ENCODE measurements at regions not wholly inside any gene's neighbourhood (a gene's known extent, or its start where the extent isn't known, plus 50 kb on each side); places are given as distances from the start of the nearest gene placed in this dataset.

GRCh38 chr3:124552224-124552623 lies 178.0 kb upstream of the UMPS start:
- Histone ChIP-seq H3K9me3 (no peaks in the 10 kb centered on the region), H3K4me3 (no peak overlapping the region), H3K27me3 (no peaks in the 10 kb centered on the region), H3K27ac (no peak overlapping the region), H3K36me3 (no peaks in the 10 kb centered on the region), H3K4me1 (peaks cover 0 to 10% of the 10 kb centered on the region in 2 donors)
- DNase-seq (ENCODE audit: low spot score), result no peak
- TF ChIP-seq CTCF (IDR thresholded peaks at IDR 0.05), result no peak

- Histone ChIP-seq H3K27ac (no peak overlapping the region), H3K9me3 (no peaks in the 10 kb centered on the region), H3K4me1 (peaks cover 0 to 19% of the 10 kb centered on the region in 2 donors), H3K4me3 (no peak overlapping the region), H3K27me3 (no peaks in the 10 kb centered on the region), H3K36me3 (no peaks in the 10 kb centered on the region)
- no peak for DNase-seq (ENCODE audit: low spot score)
- no peak for TF ChIP-seq CTCF (IDR thresholded peaks at IDR 0.05)
Observed at GRCh38 chr3:124553178-124553577, 177.1 kb upstream of the UMPS start.

GRCh38 chr3:124556636-124557035 lies 173.6 kb upstream of the UMPS start:
- H3K36me3 ChIP-seq, result no peaks in the 10 kb centered on the region
- H3K4me1 ChIP-seq, result peaks cover 0 to 35% of the 10 kb centered on the region in 2 donors
- no peak overlapping the region for H3K27ac ChIP-seq
- TF ChIP-seq CTCF (IDR thresholded peaks at IDR 0.05), result no peak
- H3K4me3 ChIP-seq, result no peak overlapping the region
- no peaks in the 10 kb centered on the region for H3K27me3 ChIP-seq
- H3K9me3 ChIP-seq, result no peaks in the 10 kb centered on the region
- DNase-seq (ENCODE audit: low spot score), result no peak

GRCh38 chr3:124557433-124558232 lies 172.6 kb upstream of the UMPS start:
- Histone ChIP-seq H3K9me3 (no peaks in the 10 kb centered on the region), H3K4me3 (no peak overlapping the region), H3K4me1 (peaks cover 0 to 35% of the 10 kb centered on the region in 2 donors), H3K27ac (no peak overlapping the region), H3K27me3 (no peaks in the 10 kb centered on the region), H3K36me3 (no peaks in the 10 kb centered on the region)
- DNase-seq (ENCODE audit: low spot score), result no peak
- no peak for TF ChIP-seq CTCF (IDR thresholded peaks at IDR 0.05)

- H3K9me3 ChIP-seq, result no peaks in the 10 kb centered on the region
- peaks cover 0 to 35% of the 10 kb centered on the region in 2 donors for H3K4me1 ChIP-seq
- peak; percentile 76 for DNase-seq (ENCODE audit: low spot score)
- no peaks in the 10 kb centered on the region for H3K36me3 ChIP-seq
- H3K27ac ChIP-seq, result peak overlapping the region; percentile 22 to 34
- H3K4me3 ChIP-seq, result no peak overlapping the region
- TF ChIP-seq CTCF (IDR thresholded peaks at IDR 0.05), result no peak
- H3K27me3 ChIP-seq, result no peaks in the 10 kb centered on the region
Observed at GRCh38 chr3:124558991-124559845, 171.0 kb upstream of the UMPS start.

Data from right atrium auricular region (tissue), 2 donors.